ENCODE measurements at regions not wholly inside any gene's neighbourhood (a gene's known extent, or its start where the extent isn't known, plus 50 kb on each side); places are given as distances from the start of the nearest gene placed in this dataset.

DNA sequence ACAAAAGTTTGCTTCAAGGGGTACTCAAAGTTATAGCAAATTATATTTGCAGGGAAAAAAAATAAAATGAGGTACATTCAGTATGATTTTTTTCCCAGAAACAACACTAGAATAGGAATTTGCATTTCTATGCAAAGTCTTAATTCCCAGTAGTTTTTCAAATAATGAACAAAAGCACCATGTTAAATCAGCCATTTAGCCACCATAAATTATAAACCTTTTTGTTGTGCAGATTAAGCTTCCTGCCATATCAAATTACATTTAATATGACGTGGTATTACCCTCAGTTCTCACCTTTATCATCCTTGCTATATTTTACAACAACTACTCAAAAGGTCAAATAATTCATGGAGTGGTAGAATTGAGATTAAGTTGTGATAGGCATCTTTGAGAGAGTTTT lies 136.6 kb upstream of the FRY start:
- TF ChIP-seq, protein P1, sequence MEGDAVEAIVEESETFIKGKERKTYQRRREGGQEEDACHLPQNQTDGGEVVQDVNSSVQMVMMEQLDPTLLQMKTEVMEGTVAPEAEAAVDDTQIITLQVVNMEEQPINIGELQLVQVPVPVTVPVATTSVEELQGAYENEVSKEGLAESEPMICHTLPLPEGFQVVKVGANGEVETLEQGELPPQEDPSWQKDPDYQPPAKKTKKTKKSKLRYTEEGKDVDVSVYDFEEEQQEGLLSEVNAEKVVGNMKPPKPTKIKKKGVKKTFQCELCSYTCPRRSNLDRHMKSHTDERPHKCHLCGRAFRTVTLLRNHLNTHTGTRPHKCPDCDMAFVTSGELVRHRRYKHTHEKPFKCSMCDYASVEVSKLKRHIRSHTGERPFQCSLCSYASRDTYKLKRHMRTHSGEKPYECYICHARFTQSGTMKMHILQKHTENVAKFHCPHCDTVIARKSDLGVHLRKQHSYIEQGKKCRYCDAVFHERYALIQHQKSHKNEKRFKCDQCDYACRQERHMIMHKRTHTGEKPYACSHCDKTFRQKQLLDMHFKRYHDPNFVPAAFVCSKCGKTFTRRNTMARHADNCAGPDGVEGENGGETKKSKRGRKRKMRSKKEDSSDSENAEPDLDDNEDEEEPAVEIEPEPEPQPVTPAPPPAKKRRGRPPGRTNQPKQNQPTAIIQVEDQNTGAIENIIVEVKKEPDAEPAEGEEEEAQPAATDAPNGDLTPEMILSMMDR (IDR thresholded peaks at IDR 0.05) = no peak
- TF ChIP-seq POLR2A (IDR thresholded peaks at IDR 0.05) = no peak
